Dedifferentiated amniotic fluid mesenchymal stem cell (primary cell): ENCODE measurements at regions not wholly inside any gene's neighbourhood (a gene's known extent, or its start where the extent isn't known, plus 50 kb on each side); places are given as distances from the start of the nearest gene placed in this dataset.
A peak's percentile ranks its signal among the peaks of the same experiment; 100 is the strongest.
"Not testable (repeated sequence)": the region's sequence is repeated elsewhere in the genome, so short reads cannot be mapped to it uniquely, and the experiment has no call there.

ENCODE experiments used
- DNase-seq: peaks from one replicate; pipeline ENCODE4 v3.0.0-alpha.2; 2016; ENCODE audit errors: extremely low spot score

GRCh38 chr5:114053372-114053771 lies 308.5 kb upstream of the KCNN2 start:
- no peak for DNase-seq

DNA sequence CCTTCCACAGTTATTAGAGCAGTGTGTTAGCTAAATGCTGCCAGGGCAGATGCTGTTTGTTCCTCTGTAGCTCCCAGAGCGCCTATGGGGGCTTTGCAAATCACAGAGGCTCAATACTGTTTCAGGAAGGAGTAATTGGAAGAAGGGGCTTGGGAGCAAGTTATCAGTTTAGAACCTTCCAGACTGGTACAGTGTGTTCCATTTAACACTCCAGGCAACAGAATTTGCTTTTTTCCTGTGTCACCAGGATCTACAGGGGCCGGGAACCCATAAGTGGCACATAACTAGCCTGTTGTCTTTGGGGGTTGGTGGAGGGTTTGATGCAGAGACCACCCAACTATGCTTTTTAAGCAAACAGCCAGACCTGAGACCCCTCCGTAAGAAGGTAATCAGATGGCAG lies 307.3 kb upstream of the KCNN2 start:
- no peak for DNase-seq

DNA sequence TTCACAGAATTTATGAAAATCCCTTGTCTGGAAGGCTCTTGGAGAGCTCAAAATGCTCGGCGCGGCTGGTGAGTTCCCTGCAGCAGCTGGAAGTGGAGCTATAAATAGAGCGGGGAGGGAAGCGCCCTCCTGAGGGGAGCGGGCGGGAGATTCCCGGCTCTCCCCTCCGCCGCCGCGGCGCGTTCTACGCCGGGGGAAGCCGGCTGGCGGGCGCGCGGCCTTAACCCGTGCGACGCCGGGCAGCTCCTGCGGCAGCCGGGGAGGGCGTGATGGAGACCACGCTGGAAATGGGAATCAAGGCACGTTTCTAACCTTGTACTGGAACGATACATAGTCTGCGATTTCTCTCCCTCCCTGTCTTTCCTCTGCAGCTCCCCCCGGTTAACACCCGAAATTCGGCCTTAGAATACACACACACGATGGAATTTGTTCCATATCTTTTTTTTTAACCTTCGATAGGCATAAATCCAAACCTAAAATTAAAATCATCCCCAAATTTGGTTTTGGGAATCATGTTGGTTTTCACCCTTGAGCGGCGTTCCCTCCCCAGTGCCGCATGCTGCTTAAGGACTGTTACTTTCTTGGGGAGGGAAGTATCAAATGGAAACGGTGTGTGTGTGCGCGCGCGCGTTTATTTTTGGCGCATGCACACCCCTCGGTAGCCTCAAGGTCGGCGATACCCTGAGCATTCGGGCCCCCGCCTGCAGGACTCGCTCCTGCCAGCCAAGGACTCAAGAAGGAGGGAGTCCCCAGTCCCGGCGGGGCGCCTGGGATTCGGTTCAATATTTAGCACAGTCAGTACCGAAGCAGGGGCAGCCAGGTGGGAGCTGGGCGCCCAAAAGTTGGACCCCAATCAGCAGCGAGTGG lies 306.3 kb upstream of the KCNN2 start:
- DNase-seq: peak; percentile 65

DNA sequence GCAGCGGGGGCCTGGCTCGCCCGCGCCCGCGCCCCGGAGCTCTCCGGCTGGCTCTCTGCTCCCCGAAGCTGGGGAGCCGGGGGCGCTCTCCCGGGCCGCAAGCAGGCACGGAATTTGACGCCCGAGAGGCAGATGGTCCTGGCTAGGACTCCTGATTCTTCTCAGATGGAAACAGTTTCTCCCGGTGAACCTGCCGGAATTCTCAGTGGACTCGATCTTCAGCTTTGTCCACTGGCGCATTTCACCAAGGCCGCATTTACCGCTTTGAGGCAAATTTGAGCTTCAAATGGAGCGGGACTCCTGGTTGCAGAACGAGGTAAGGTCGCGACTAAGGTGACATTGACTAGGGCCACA lies 305.7 kb upstream of the KCNN2 start:
- DNase-seq: no peak

DNA sequence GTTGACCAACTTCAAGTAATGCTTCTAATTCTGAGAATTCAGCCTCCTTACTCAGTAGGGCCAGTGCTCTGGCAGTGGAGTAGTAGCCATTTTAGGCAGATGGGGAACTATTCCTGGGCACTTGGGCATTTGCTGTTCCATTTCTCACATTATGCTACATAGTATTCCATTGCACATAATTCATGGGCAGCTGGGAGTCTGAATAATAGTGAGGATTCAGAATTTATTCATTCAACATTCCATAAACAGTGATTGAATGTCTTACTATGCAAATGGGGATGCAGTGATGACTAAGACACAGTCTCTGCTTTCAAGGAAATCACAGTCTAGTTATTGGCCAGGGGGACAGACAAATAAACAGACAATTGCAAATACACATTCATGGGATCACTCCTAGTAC lies 301.0 kb upstream of the KCNN2 start:
- DNase-seq: no peak

DNA sequence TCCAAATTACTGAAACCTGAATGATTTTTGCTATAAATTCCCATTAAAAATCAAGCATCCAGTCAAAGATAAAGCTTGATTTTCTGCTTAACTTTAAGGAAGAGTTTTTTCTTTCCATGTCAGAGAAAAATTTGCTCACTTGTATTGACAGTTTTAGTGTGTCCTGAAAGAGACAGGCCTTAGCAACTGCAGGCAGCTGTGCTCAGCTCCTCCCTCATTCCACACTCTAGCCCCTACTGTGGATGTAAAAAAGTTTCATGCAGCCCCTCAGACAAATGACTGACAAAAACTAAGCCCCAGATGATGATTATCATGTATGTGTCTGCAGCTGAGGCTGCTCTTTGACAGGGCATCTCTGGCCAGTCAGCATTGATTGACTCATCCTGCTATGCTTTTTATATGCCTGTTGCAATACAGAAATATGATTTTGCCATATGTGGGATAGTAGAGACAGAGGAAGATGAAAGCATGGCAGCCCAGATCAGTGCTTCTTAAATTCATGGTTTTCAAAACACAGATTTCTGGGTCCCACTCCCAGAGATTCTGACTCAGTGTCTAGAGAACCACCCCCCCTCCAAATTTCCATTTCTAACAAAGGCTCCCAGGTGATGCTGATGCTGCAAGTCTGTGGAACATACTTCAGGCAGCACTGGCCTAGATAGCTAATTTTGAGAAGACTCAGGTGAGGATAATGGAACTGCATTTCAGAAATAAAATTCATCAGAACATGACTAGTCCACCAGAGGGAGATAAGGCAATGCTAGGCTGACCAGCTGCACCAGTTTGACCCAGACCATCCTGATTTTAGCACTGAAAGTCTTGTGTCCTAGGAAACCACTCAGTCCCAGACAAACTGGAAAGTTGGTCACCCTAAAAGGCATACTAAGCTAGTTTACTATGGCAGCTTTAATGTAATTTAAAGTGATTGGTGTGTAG lies 298.7 kb upstream of the KCNN2 start:
- no peak for DNase-seq

DNA sequence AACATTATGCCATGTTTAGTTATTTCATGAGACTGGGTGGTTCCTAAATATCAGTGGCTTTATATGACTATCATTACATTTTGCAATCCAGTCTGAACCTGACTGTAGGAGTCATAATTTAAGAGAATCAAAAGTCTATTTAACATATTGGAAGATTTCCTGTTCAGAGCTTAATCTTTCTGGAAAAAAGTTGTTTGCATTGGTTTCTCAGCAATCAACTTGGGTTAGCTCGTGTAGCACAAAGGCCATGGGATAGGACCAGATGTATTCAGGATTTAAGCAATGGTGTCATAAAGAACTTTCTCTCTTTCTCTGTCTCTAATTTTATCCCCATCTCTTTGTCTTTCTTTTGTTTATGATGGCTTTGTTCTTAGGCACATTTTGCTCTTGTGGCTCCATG lies 296.0 kb upstream of the KCNN2 start:
- no peak for DNase-seq

- DNase-seq: no peak
Observed at GRCh38 chr5:114070093-114070722, 291.7 kb upstream of the KCNN2 start.

DNA sequence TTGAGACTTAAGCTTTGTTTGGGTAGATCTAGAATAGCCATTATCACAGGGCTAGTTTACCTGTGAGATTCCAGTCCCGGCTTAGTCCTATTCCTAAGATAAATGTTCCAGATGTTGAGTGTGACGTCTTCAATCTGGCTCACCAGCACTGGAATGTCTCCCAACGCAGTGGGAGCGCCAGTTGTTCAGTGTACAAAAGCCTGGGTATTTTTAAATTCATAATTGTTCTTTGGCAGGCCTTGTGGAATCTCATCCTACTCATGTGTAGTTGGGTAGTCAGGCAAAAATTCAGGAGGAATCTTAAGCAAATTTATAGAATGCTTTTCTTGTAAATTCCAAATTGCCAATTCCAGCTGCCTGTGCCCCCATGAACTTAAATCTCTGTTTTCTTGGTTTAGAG lies 272.6 kb upstream of the KCNN2 start:
- no peak for DNase-seq

DNA sequence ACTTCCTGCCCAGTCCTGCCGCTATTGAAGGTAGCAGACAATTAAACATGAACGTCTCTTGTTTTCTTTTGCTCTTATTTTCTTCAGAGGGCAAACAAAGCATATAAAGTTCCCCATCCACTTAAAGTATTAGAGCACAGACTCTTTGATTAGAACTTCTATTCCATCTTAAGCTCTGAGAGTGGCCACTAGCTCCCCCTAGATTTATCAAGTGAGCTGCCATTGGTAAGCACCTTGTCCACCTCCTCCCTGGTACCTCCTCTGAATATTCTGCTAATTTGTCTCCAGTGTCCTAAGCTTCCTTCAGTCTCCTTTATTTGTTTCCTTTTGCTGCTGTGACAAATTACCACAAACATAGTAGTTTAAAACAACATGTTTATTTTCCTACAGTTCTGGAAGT lies 264.3 kb upstream of the KCNN2 start:
- no peak for DNase-seq

DNA sequence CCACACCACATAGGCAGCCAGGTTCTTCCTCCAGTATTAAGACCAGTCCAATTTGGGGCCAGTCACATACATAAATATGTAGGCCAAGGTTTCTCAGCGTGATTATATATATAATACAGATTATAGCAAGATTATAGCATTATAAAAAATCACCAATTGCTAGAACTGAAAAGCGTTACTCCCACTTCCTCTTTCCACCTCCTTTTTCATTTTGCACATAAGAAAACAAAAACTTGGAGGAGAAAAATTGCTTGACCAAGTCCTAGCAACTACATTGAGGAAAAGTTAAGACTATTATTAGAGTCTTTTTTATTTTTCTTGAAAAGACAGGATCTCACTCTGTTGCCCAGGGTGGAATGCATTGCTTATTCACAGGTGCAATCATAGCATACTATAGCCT lies 262.7 kb upstream of the KCNN2 start:
- no peak for DNase-seq

DNA sequence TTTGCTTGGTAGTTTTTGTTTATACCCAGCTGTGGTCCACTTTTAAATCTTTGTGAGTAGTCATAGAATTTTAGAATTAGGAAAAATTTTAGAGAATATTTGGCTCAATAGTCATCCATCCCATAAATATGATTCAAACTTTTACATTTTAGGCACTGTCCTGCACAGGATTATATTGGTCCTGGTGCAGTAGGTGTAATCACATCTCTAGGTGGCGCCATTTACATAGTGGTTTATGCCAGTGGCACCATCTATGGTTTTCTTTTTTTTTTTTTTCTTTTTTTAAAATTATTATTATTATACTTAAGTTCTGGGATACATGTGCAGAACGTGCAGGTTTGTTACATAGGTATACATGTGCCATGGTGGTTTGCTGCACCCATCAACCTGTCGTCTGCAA lies 260.7 kb upstream of the KCNN2 start:
- DNase-seq: peak; percentile 80

DNA sequence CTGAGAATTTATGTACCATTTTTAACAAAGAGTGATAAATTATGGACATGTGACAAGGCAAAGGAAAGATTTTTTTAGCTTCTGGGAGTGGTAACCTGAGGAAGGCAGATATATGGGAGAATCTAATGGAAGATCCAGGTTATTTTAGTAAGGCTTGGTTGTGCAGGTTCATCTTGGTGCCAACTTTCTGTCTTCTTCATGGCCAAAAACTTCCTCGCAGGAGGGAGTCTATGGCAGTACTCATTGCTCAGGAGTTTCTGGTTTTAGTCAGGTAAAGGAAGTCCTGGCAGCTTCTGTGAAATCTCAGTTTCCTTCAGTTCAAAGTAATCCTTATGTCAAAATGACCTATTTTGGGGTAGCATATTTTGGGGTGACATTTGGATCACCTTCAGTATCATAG lies 248.3 kb upstream of the KCNN2 start:
- no peak for DNase-seq

- no peak for DNase-seq
Observed at GRCh38 chr5:114116981-114117380, 244.9 kb upstream of the KCNN2 start.

- no peak for DNase-seq
Observed at GRCh38 chr5:114118511-114118910, 243.4 kb upstream of the KCNN2 start.

GRCh38 chr5:114120166-114120565 lies 241.7 kb upstream of the KCNN2 start:
- DNase-seq: no peak

GRCh38 chr5:114122852-114123251 lies 239.0 kb upstream of the KCNN2 start:
- no peak for DNase-seq

- DNase-seq: no peak
Observed at GRCh38 chr5:114123654-114124053, 238.2 kb upstream of the KCNN2 start.

DNA sequence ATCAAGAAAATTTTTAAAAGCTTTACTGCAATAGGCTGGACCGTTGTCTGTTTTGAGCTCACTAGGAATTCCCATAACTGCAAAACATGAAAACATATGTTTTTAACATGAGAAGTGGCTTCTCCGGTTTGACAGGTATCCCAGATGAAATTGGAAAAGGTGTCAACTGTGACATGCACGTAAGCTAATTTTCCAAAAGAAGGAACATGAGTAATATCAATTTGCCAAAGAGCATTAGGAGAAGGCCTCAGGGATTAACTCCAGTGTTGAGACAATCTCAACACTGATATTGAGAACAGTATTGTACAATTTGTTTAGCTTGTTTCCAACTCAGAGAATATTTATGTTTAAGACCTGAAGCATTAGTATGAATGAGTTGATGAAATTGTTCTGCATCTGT lies 215.5 kb upstream of the KCNN2 start:
- no peak for DNase-seq

DNA sequence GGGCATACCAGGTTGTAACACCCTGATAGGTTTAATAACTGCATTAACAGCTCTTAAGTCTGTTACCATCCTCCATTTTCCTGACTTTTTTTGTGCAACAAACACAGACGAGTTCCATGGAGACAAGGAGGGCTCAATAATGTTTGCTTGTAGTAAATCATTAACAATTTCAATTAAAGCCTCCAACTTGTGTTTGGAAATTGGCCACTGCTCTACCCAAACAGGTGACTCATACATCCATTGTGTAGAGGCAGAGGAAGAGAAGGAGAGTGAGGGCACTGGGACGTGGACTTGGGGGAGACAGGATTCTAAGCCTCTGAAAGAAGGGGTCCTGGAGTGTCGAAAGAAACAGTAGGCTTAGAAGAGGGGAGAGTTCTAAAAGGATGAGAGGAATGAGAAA lies 213.6 kb upstream of the KCNN2 start:
- no peak for DNase-seq

DNA sequence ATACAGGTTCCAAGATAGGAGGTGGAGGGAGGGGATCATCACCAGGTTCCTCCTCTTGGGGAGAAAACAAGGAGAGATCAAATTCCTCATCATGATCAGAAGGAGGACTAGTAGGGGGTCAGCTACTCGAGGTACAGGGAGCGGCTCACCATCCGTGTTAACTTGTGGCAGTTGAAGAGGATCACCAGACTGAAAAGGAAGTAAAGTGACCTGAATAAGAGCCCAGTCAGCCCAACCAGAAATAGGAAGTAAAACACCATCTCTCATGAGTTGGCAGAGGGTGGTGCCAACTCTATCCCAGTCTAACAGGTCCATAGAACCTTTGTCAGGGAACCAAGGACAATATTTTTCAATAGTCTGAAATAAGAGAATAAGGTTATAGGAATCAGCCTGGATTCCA lies 213.1 kb upstream of the KCNN2 start:
- not testable (repeated sequence) for DNase-seq

- DNase-seq: no peak
Observed at GRCh38 chr5:114152656-114153360, 209.1 kb upstream of the KCNN2 start.
